Stimulated activated CD4-positive, alpha-beta T cell treated with anti-CD3 and anti-CD28 coated beads, TNF-alpha, amount 100 ng/mL, for 1 hour (primary cell): ENCODE measurements at regions not wholly inside any gene's neighbourhood (a gene's known extent, or its start where the extent isn't known, plus 50 kb on each side); places are given as distances from the start of the nearest gene placed in this dataset.
"Not testable (repeated sequence)": the region's sequence is repeated elsewhere in the genome, so short reads cannot be mapped to it uniquely, and the experiment has no call there.

Experiments used
- DNase-seq, 3 donors: peaks; one replicate each; pipeline ENCODE4 v3.0.0-alpha.2; 2020; ENCODE audit warnings: low read depth in 3 of 3, low spot score in 1 of 3

- DNase-seq, result no peak
These were observed 163.7 kb upstream of the KIF2A start for GRCh38 chr5:62142351-62142750.

GRCh38 chr5:62143268-62144229, 162.5 kb upstream of the KIF2A start:
- DNase-seq, result no peak

- no peak for DNase-seq
These were observed 161.5 kb upstream of the KIF2A start for GRCh38 chr5:62144401-62145022.

GRCh38 chr5:62149879-62150278, 156.1 kb upstream of the KIF2A start:
- no peak for DNase-seq

GRCh38 chr5:62152394-62153087, 153.5 kb upstream of the KIF2A start:
- no peak for DNase-seq

GRCh38 chr5:62154758-62155157, 151.2 kb upstream of the KIF2A start:
- DNase-seq, result no peak

- no peak for DNase-seq
These were observed 150.0 kb upstream of the KIF2A start for GRCh38 chr5:62155988-62156387.

- no peak for DNase-seq
These were observed 138.4 kb upstream of the KIF2A start for GRCh38 chr5:62167561-62168057.

GRCh38 chr5:62168506-62169281, 137.3 kb upstream of the KIF2A start:
- DNase-seq, result no peak

GRCh38 chr5:62178258-62178657, 127.7 kb upstream of the KIF2A start:
- DNase-seq, result no peak

GRCh38 chr5:62182802-62183201, 123.2 kb upstream of the KIF2A start:
- DNase-seq, result no peak

- no peak for DNase-seq
These were observed 122.3 kb upstream of the KIF2A start for GRCh38 chr5:62183727-62184126.

GRCh38 chr5:62184444-62184843, 121.6 kb upstream of the KIF2A start:
- DNase-seq, result no peak

GRCh38 chr5:62190173-62190572, 115.8 kb upstream of the KIF2A start:
- no peak for DNase-seq

GRCh38 chr5:62190931-62191330, 115.1 kb upstream of the KIF2A start:
- no peak for DNase-seq

GRCh38 chr5:62192958-62193357, 113.0 kb upstream of the KIF2A start:
- no peak for DNase-seq

- not testable (repeated sequence) for DNase-seq
These were observed 109.5 kb upstream of the KIF2A start for GRCh38 chr5:62196532-62196931.

- DNase-seq, result no peak
These were observed 108.3 kb upstream of the KIF2A start for GRCh38 chr5:62197697-62198096.

GRCh38 chr5:62198421-62198820, 107.6 kb upstream of the KIF2A start:
- no peak for DNase-seq

- DNase-seq, result no peak
These were observed 106.0 kb upstream of the KIF2A start for GRCh38 chr5:62199792-62200716.
